T-helper 1 cell treated with Interleukin-12 subunit alpha and Interleukin-12 subunit beta and Interleukin-4 antibody, amounts not matched to agents 30 ng/mL and 1 ng/mL, for 36 hours (primary cell): ENCODE measurements at regions not wholly inside any gene's neighbourhood (a gene's known extent, or its start where the extent isn't known, plus 50 kb on each side); places are given as distances from the start of the nearest gene placed in this dataset.
"Not testable (repeated sequence)": the region's sequence is repeated elsewhere in the genome, so short reads cannot be mapped to it uniquely, and the experiment has no call there.

Source experiments
- intact Hi-C: fragments of 100-400 bp; cut with micrococcal nuclease; formaldehyde crosslinking; loops from one replicate; pipeline ENCODE4 v1.15.1; 2024

- intact Hi-C loops: no loop called here
Observed at GRCh38 chr7:9698375-9698774, 1265.0 kb downstream of the NXPH1 start.

- intact Hi-C loops: no loop called here
Observed at GRCh38 chr7:9709216-9709615, 1264.5 kb upstream of the PHF14 start.

- intact Hi-C loops: no loop called here
Observed at GRCh38 chr7:9711259-9711918, 1262.3 kb upstream of the PHF14 start.

DNA sequence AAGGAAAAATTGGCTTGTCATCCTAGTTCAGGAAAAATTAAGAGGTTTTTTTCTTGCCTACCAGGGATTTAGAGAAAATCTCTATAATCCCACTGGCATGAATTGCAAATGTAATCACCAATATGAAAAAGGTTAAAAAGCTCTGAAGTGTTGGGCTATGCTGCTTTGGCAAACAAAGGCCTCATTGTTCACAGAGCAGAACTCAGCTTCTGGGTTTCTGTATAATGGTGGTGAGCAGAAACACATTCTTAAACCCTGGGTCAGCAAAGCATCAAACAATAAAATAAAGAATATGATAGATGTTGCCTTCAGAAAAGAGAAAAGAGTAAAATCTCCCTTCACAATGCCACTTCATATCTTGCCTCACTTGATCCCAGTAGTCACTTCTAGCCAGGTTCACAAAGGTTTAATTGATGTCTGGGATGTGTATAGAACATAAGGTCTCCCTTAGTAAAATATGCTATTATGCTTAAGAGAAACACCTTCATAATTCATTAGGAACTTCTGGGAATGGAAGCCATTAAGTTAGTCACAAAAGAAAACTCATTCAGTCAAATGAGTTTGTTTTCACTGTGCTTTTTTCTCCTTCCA, 1255.5 kb upstream of the PHF14 start:
- intact Hi-C loops: no loop called here

DNA sequence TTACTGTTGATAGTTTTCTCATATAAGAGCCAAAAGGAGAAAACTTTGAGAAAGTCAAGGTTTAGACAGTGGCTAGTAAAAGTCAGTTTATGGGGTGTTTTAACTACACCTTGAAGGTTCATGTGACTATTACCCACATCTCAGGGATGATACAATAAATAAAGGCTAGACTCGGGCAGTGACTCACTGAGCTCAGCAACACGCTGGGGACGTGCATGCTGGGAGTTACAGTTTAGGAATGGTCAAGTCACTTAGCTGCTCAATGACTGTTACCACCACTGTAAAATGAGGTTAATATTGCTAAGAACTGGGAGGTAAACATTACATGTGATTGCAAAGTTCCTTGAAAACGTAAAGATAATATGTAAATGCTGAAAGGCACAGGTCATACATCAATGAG, 1254.4 kb upstream of the PHF14 start:
- intact Hi-C loops: no loop called here

DNA sequence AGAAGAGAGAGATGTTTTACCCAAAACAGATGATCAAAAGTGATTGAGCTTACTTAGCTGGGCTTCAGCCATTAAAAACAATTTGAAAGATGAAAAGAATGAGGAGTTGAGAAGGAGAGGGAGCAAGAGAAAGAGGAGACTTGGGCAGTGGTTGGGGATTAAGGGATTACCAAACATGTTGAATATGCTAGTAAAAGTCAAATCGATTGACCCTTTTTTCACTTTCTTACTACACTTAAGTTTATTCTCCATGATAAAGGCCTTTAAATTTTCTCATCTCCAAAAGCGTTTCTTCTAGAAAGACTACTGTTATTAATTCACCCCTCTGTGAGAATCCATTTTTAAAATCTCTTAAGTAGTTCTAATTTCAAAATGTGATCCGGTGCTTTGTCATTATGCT, 1254.0 kb upstream of the PHF14 start:
- intact Hi-C loops: no loop called here

- intact Hi-C loops: not testable (repeated sequence)
Observed at GRCh38 chr7:9725940-9726663, 1247.6 kb upstream of the PHF14 start.

DNA sequence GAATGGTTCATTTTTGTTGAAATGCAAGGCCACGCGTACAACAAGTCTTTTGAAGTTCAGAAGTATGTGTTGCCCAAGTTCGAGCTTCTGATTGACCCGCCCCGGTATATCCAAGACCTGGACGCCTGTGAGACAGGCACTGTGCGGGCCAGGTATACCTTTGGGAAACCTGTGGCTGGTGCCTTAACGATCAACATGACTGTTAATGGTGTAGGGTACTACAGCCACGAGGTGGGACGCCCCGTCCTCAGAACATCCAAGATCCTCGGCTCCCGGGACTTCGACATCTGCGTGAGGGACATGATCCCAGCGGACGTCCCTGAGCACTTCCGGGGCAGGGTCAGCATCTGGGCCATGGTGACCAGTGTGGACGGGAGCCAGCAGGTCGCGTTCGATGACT, 1246.9 kb upstream of the PHF14 start:
- intact Hi-C loops: not testable (repeated sequence)

DNA sequence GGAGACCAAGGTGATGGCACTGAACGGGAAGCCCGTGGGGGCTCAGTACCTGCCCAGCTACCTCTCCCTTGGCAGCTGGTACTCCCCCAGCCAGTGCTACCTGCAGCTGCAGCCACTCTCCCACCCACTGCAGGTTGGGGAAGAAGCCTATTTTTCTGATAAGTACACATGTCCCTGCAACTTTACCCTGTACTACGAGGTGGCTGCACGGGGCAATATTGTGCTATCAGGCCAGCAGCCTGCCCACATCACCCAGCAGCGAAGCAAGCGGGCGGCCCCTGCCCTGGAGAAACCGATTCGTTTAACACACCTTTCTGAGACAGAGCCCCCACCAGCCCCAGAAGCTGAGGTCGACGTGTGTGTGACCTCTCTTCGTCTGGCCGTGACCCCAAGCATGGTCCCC, 1246.2 kb upstream of the PHF14 start:
- intact Hi-C loops: not testable (repeated sequence)

DNA sequence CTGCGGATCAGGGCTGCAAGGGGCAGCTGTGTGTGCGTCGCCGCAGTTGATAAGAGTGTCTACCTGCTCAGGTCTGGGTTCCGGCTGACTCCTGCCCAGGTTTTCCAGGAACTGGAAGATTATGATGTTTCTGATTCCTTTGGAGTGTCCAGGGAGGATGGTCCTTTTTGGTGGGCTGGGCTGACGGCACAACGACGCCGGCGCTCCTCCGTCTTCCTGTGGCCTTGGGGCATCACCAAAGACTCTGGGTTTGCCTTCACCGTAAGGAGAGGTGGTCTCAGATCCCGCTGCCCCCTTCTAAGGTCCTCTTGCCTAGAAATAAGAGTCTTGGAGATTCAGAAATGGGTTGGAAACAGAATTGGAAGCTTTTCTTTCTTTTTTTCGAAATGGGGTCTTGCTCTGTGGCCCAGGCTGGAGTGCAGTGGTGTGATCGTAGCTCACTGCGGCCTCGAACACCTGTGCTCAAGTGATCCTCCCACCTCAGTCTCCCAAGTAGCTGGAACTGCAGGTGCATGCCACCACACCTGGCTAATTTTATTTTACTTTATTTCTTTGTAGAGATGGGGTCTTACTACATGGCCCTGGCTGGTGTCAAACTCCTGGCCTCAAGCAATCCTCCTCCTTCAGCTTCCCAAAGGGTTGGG, 1245.5 kb upstream of the PHF14 start:
- intact Hi-C loops: not testable (repeated sequence)

GRCh38 chr7:9752033-9752432, 1221.6 kb upstream of the PHF14 start:
- intact Hi-C loops: no loop called here

- intact Hi-C loops: no loop called here
Observed at GRCh38 chr7:9761224-9761623, 1212.4 kb upstream of the PHF14 start.

DNA sequence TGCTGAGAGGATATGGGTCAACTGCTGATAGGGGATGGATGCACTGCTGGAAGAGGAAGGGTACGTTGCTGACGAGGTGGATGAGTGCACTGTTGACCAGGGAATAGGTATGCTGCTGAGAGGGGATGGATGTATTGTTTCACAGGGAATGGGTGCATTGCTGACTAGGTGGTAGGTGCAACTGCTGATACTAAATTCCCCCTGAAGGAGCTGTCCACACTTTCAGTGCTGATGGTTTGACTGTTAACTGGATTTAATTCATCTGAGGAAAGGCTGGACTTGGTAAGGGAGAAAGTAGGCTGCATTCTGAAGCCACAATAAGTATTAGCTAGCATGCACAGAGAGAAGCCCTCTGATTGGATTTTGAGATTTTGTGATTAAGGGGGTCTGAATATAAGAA, 1196.8 kb upstream of the PHF14 start:
- intact Hi-C loops: no loop called here

DNA sequence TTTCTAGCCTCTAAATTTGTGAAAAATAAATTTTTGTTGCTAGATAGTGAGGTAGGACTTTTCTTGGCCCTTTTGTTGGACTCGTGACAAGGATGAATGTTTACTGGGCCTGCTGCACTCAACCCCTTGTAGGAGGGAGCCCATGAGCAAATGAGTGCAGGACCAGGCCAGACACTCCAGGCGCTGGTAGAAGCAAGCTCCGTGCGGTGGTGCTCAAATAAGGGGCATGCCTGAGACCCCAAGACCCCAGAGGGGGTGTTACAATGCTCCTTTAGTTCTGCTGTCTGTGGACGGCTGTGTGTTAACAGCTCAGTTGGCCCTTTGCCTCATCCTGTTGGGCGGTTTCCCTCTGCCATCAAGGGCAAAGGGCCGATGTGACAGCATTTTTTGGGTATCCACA, 1195.3 kb upstream of the PHF14 start:
- intact Hi-C loops: no loop called here

DNA sequence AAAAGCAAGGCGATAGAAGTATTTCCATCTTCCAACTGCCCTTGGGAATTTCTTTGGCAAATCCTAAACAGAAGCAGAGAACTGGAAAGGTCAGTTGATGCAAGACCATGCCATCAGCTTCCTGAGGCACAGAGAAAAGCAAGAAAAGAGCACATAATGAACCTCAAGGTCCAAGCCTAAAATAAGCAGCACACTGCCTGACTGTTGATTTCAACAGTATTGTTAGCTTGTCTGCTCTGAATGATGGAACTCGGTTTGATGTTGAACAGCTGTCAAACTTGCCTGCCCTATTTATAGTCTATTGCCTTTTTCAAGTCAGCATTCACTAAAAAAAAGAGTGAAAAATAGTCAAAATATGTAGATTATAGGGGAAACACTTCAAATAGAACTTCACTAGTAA, 1192.0 kb upstream of the PHF14 start:
- intact Hi-C loops: no loop called here

- intact Hi-C loops: no loop called here
Observed at GRCh38 chr7:9782275-9782674, 1191.4 kb upstream of the PHF14 start.

GRCh38 chr7:9785211-9785610, 1188.5 kb upstream of the PHF14 start:
- intact Hi-C loops: no loop called here

DNA sequence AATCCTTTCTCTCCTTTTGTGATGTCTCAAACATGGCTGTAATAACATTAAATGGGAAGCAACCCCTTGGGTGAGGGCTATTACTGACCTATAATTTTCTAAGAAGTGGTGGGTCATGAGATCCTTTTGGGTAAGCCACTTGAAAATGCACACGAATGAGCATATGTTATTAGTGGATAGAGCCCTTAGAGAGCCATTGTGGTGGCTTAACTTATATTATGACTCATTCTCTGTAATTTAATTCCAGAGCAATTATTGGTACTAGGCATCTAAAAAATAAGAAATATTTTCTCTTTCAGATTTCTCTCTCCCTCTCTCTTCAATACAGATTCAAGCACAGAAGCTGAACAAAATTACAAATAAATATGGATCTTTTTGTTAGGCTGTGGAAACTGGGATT, 1177.4 kb upstream of the PHF14 start:
- intact Hi-C loops: no loop called here

DNA sequence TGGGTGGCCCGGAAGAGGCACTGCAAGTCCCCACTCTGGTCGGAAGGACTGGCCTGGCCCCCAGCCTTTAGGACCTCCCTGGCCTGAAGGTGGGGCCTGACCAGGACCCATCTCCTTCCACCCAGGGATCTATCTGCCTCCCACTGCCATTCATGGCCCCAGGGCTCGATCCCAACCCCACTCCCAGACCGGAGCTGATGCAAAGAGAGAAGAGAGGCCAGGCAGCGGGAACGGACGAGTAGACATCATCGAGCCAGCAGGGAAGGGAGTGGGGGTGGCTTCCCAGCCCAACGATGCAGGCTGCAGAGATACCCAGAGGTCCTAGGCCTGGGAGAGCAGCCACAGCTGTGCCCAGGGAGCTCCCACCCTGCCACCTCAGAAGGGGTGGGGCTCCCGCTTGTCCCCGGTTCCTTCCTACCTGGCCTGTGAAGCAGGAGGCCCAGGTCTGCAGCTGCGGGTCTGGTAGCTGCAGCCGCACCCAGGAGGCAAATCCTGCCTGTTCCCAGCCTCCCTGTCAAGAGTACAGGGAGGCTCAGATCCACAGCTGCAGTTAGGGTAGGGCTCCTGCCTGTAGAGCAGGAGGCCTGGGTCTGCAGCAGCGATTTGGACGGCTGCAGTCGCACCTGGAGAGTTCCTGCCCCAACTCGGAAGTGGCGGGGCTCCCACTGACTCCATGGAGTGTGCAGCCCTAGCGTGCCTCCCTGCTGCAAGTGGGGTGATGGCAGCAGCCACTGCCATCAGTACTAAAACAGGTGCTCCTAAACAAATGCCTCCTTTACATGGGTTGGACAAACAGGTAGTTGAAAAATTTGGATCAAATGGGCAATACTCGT, 1151.0 kb upstream of the PHF14 start:
- intact Hi-C loops: no loop called here

DNA sequence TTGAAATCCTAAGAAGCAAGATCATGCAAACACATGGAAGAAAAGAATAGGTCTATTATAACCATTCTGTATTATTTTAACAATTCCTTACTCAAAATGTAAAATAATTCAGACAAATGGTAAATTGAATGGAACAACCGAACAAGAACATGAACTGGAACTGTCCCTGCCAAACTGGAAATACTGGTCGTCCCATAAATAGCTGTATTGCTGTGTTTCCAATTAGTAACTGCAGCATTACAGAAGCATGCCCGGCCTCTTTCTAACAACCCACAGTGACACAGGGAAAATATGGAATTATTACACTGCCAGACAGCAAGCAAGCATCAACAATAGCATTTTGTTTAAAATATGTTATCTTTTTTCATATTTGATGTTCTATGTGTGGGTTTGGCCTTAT, 1138.5 kb upstream of the PHF14 start:
- intact Hi-C loops: no loop called here

GRCh38 chr7:9836671-9837070, 1137.0 kb upstream of the PHF14 start:
- intact Hi-C loops: no loop called here
